Keratinocyte (primary cell): ENCODE measurements at regions not wholly inside any gene's neighbourhood (a gene's known extent, or its start where the extent isn't known, plus 50 kb on each side); places are given as distances from the start of the nearest gene placed in this dataset.

ENCODE experiments used
- DNase-seq: peaks from one replicate; pipeline ENCODE4 v3.0.0-alpha.2; 2011; ENCODE audit warnings: low read depth, missing footprints, low spot score
- FAIRE-seq: peaks from 2 replicates; lab custom pipeline; 2011; peaks lifted over from hg19 to GRCh38; lab: Jason Lieb, UNC
- H2AFZ ChIP-seq: 2 replicates; pipeline ENCODE4 v1.6.0; 2012; ENCODE audit warnings: low read length, control low read depth, inconsistent platforms; ENCODE audit not compliant: control insufficient read depth
- H3K27ac ChIP-seq: 2 replicates; pipeline ENCODE4 v1.5.1; 2011; ENCODE audit warnings: low read length; ENCODE audit not compliant: control insufficient read depth, insufficient read depth
- H3K27me3 ChIP-seq: 3 replicates; pipeline ENCODE4 v1.6.0; 2011; ENCODE audit warnings: low read length; ENCODE audit not compliant: control insufficient read depth, insufficient read depth; ENCODE audit errors: extremely low read depth
- H3K36me3 ChIP-seq, 2 experiments: 2 replicates in 1 of 2; 3 replicates in 1 of 2; pipeline ENCODE4 v1.5.1; 2011; ENCODE audit warnings: low read length in 2 of 2, mild to moderate bottlenecking in 1 of 2; ENCODE audit not compliant: control insufficient read depth in 2 of 2, insufficient read depth in 2 of 2; ENCODE audit errors: extremely low read depth in 1 of 2
- H3K4me1 ChIP-seq: 3 replicates; pipeline ENCODE4 v1.5.1; 2011; ENCODE audit warnings: low read length; ENCODE audit not compliant: control insufficient read depth, insufficient read depth; ENCODE audit errors: extremely low read depth
- H3K4me2 ChIP-seq: 3 replicates; pipeline ENCODE4 v1.6.0; 2011; ENCODE audit warnings: low read depth, low read length; ENCODE audit not compliant: control insufficient read depth, insufficient read depth; ENCODE audit errors: extremely low read depth
- H3K4me3 ChIP-seq, 3 experiments: fragments of 200-600 bp in 1 of 3; sonication (generic) in 1 of 3; 2 replicates in 2 of 3; 3 replicates in 1 of 3; pipeline ENCODE4 v1.5.1; 2011 to 2016; ENCODE audit warnings: low read length in 3 of 3, mild to moderate bottlenecking in 3 of 3, control low read depth in 2 of 3, inconsistent platforms in 1 of 3, low read depth in 1 of 3, mixed read lengths in 1 of 3, mixed run types in 1 of 3, moderate library complexity in 1 of 3; ENCODE audit not compliant: control insufficient read depth in 2 of 3, insufficient read depth in 2 of 3; ENCODE audit errors: extremely low read depth in 1 of 3
- H3K79me2 ChIP-seq: 2 replicates; pipeline ENCODE4 v1.6.0; 2012; ENCODE audit warnings: low read length; ENCODE audit not compliant: control insufficient read depth, insufficient read depth
- H3K9ac ChIP-seq: 3 replicates; pipeline ENCODE4 v1.6.0; 2011; ENCODE audit warnings: low read length; ENCODE audit not compliant: control insufficient read depth, insufficient read depth; ENCODE audit errors: extremely low read depth
- H3K9me1 ChIP-seq: 3 replicates; pipeline ENCODE4 v1.6.0; 2011; ENCODE audit warnings: low read length; ENCODE audit not compliant: control insufficient read depth, insufficient read depth; ENCODE audit errors: extremely low read depth
- H3K9me3 ChIP-seq: 2 replicates; pipeline ENCODE4 v1.5.1; 2012; ENCODE audit warnings: low read depth, low read length; ENCODE audit not compliant: control insufficient read depth
- H4K20me1 ChIP-seq: 3 replicates; pipeline ENCODE4 v1.6.0; 2011; ENCODE audit warnings: low read length; ENCODE audit not compliant: control insufficient read depth, insufficient read depth; ENCODE audit errors: extremely low read depth
- EZH2 ChIP-seq: IDR thresholded peaks from one replicate; pipeline ENCODE4 v1.6.1; 2012; ENCODE audit warnings: inconsistent platforms, mild to moderate bottlenecking, low read length, moderate library complexity
- dilution Hi-C: fragments of 300-500 bp; cut with MboI; formaldehyde crosslinking; loops from one replicate; pipeline ENCODE4 v1.7.0; 2020; ENCODE audit warnings: low sequenced_read_pairs; ENCODE audit not compliant: extremely low pct_ligation_motif_present
- TF ChIP-seq, protein P1 (sequence below), 3 experiments: IDR thresholded peaks in 1 of 3; conservative IDR thresholded peaks in 1 of 3; optimal IDR thresholded peaks in 1 of 3; 2 replicates in 2 of 3; 3 replicates in 1 of 3; pipeline versions ENCODE3 to v1.5.1; 2011; ENCODE audit warnings: low read length in 3 of 3, mild to moderate bottlenecking in 3 of 3, moderate library complexity in 2 of 3, control low read depth in 1 of 3, inconsistent platforms in 1 of 3; ENCODE audit not compliant: insufficient read depth in 2 of 3; ENCODE audit errors: extremely low read depth in 1 of 3

DNA sequence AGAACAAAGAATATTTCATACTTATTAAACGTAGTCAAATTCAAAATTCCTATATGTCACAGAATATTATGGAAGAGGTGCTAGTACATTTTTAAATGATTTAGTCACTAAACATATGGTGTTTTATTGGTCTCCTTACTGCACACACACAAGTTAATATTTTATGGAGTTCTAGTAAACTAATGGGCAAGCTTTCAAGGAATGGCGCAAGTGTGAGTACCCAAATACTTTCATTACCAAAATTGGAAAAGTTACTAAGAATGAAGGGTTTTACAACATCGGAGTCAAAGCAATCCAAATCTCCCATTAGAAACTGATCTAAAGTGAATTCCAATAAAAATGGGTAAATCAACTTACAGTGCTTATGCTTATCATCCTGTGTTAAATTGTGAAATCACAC lies 921.9 kb downstream of the ADGRL2 start:
- Histone ChIP-seq H2AFZ (no peak overlapping the region), H3K4me2 (no peak overlapping the region), H3K27me3 (no peaks in the 10 kb centered on the region), H3K36me3 (no peaks in the 10 kb centered on the region), H3K4me1 (no peaks in the 10 kb centered on the region), H3K9me3 (no peaks in the 10 kb centered on the region), H3K9ac (no peak overlapping the region), H3K27ac (no peak overlapping the region), H3K79me2 (no peaks in the 10 kb centered on the region), H3K9me1 (no peaks in the 10 kb centered on the region), H3K4me3 (no peak overlapping the region), H4K20me1 (no peaks in the 10 kb centered on the region)
- FAIRE-seq, result no peak
- DNase-seq, result no peak
- TF ChIP-seq, protein P1, sequence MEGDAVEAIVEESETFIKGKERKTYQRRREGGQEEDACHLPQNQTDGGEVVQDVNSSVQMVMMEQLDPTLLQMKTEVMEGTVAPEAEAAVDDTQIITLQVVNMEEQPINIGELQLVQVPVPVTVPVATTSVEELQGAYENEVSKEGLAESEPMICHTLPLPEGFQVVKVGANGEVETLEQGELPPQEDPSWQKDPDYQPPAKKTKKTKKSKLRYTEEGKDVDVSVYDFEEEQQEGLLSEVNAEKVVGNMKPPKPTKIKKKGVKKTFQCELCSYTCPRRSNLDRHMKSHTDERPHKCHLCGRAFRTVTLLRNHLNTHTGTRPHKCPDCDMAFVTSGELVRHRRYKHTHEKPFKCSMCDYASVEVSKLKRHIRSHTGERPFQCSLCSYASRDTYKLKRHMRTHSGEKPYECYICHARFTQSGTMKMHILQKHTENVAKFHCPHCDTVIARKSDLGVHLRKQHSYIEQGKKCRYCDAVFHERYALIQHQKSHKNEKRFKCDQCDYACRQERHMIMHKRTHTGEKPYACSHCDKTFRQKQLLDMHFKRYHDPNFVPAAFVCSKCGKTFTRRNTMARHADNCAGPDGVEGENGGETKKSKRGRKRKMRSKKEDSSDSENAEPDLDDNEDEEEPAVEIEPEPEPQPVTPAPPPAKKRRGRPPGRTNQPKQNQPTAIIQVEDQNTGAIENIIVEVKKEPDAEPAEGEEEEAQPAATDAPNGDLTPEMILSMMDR (optimal IDR thresholded peaks at IDR 0.05 in 1 of 3, IDR thresholded peaks at IDR 0.05 in 1 of 3, conservative IDR thresholded peaks at IDR 0.05 in 1 of 3; ENCODE audit: extremely low read depth in 1 of 3, insufficient read depth in 2 of 3, low read length in 3 of 3), result no peak
- TF ChIP-seq EZH2, result no peak
- dilution Hi-C loops, result no loop called here

DNA sequence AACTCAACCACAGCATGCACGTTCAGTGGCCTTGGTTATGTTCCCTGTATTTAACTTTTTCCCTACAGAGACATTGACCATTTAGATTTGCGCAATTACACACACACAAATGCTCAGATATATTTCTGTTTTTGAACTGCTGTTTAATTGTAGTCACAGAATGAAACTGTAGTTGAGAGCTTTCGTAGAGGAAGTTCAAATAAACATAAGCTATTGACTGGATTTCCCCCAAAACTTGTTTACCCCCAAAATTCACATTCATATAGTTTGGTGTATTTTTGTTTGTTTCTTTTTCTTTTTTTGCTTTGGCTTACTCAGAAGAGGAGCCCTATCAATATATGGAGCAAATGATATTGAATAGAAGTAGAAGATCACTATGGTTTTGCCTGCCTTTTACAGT lies 921.0 kb downstream of the ADGRL2 start:
- no peak overlapping the region for H2AFZ ChIP-seq
- H3K9me3 ChIP-seq, result no peaks in the 10 kb centered on the region
- H3K36me3 ChIP-seq, result no peaks in the 10 kb centered on the region
- no peak overlapping the region for H3K4me2 ChIP-seq
- H3K4me3 ChIP-seq, result no peak overlapping the region
- no peak overlapping the region for H3K9ac ChIP-seq
- DNase-seq (no peak), FAIRE-seq (no peak)
- H3K79me2 ChIP-seq, result no peaks in the 10 kb centered on the region
- H4K20me1 ChIP-seq, result no peaks in the 10 kb centered on the region
- TF ChIP-seq EZH2, result no peak
- TF ChIP-seq, protein P1 (optimal IDR thresholded peaks at IDR 0.05 in 1 of 3, IDR thresholded peaks at IDR 0.05 in 1 of 3, conservative IDR thresholded peaks at IDR 0.05 in 1 of 3; ENCODE audit: extremely low read depth in 1 of 3, insufficient read depth in 2 of 3, low read length in 3 of 3), result no peak
- dilution Hi-C loops, result no loop called here
- H3K9me1 ChIP-seq, result no peaks in the 10 kb centered on the region
- H3K27me3 ChIP-seq, result no peaks in the 10 kb centered on the region
- H3K27ac ChIP-seq, result no peak overlapping the region
- H3K4me1 ChIP-seq, result no peaks in the 10 kb centered on the region
